H9 (cell line): ENCODE measurements at regions not wholly inside any gene's neighbourhood (a gene's known extent, or its start where the extent isn't known, plus 50 kb on each side); places are given as distances from the start of the nearest gene placed in this dataset.

ENCODE experiments used
- DNase-seq: peaks from one replicate; pipeline ENCODE4 v3.0.0-alpha.2; 2017
- H2AFZ ChIP-seq: one replicate; pipeline ENCODE4 v1.6.1; 2013; ENCODE audit warnings: mild to moderate bottlenecking, low read length, control low read depth, moderate library complexity
- H2AK5ac ChIP-seq: 2 replicates; pipeline ENCODE4 v1.6.1; 2013; ENCODE audit warnings: low read length, control low read depth, mixed read lengths; ENCODE audit not compliant: insufficient read length
- H2BK120ac ChIP-seq: one replicate; pipeline ENCODE4 v1.6.1; 2013; ENCODE audit warnings: low read depth, mild to moderate bottlenecking, low read length, control low read depth, inconsistent platforms; ENCODE audit not compliant: poor library complexity, severe bottlenecking
- H2BK12ac ChIP-seq: 2 replicates; pipeline ENCODE4 v1.6.1; 2013; ENCODE audit warnings: low read length, control low read depth, mixed read lengths, low read depth; ENCODE audit not compliant: insufficient read length
- H2BK15ac ChIP-seq: 2 replicates; pipeline ENCODE4 v1.6.1; 2013; ENCODE audit warnings: low read depth, low read length, control low read depth
- H2BK20ac ChIP-seq: one replicate; pipeline ENCODE4 v1.6.1; 2013; ENCODE audit warnings: low read depth, mild to moderate bottlenecking, low read length, control low read depth, inconsistent platforms; ENCODE audit not compliant: poor library complexity, severe bottlenecking
- H2BK5ac ChIP-seq: 2 replicates; pipeline ENCODE4 v1.6.1; 2013; ENCODE audit warnings: low read length, control low read depth, mixed read lengths; ENCODE audit not compliant: insufficient read length
- H3K14ac ChIP-seq: 2 replicates; pipeline ENCODE4 v1.6.1; 2013; ENCODE audit warnings: low read length, control low read depth; ENCODE audit not compliant: insufficient read depth
- H3K18ac ChIP-seq: 2 replicates; pipeline ENCODE4 v1.6.1; 2013; ENCODE audit warnings: low read depth, mild to moderate bottlenecking, mixed read lengths, low read length, control low read depth; ENCODE audit not compliant: insufficient read length
- H3K23ac ChIP-seq: 2 replicates; pipeline ENCODE4 v1.6.1; 2013; ENCODE audit warnings: low read length, control low read depth, mixed read lengths, low read depth; ENCODE audit not compliant: insufficient read length
- H3K23me2 ChIP-seq: 2 replicates; pipeline ENCODE4 v1.6.1; 2013; ENCODE audit warnings: low read depth, mild to moderate bottlenecking, mixed read lengths, low read length, control low read depth; ENCODE audit not compliant: insufficient read length, poor library complexity, severe bottlenecking
- H3K27ac ChIP-seq: 2 replicates; pipeline ENCODE4 v1.5.1; 2013; ENCODE audit warnings: low read length, control low read depth, mixed read lengths, low read depth; ENCODE audit not compliant: insufficient read length
- H3K27me3 ChIP-seq: 2 replicates; pipeline ENCODE4 v1.6.1; 2013; ENCODE audit warnings: low read length, control low read depth, inconsistent platforms; ENCODE audit not compliant: insufficient read depth
- H3K4ac ChIP-seq: 2 replicates; pipeline ENCODE4 v1.6.1; 2013; ENCODE audit warnings: low read depth, mild to moderate bottlenecking, control low read depth, inconsistent platforms, low read length, moderate library complexity
- H3K4me1 ChIP-seq: 2 replicates; pipeline ENCODE4 v1.6.1; 2013; ENCODE audit warnings: low read length, control low read depth, inconsistent platforms; ENCODE audit not compliant: insufficient read depth
- H3K4me2 ChIP-seq: 2 replicates; pipeline ENCODE4 v1.6.1; 2013; ENCODE audit warnings: low read length, control low read depth, mixed read lengths; ENCODE audit not compliant: insufficient read length, insufficient read depth
- H3K56ac ChIP-seq: 2 replicates; pipeline ENCODE4 v1.6.1; 2013; ENCODE audit warnings: low read depth, mild to moderate bottlenecking, mixed read lengths, low read length, control low read depth; ENCODE audit not compliant: insufficient read length
- H3K79me1 ChIP-seq: 2 replicates; pipeline ENCODE4 v1.6.1; 2013; ENCODE audit warnings: low read depth, mild to moderate bottlenecking, moderate library complexity, low read length, control low read depth, inconsistent platforms; ENCODE audit not compliant: insufficient read depth, poor library complexity, severe bottlenecking
- H3K79me2 ChIP-seq: 2 replicates; pipeline ENCODE4 v1.6.1; 2013; ENCODE audit warnings: low read length, control low read depth, inconsistent platforms; ENCODE audit not compliant: insufficient read depth
- H3K9ac ChIP-seq: 2 replicates; pipeline ENCODE4 v1.6.1; 2013; ENCODE audit warnings: low read length, control low read depth, mixed read lengths; ENCODE audit not compliant: insufficient read length; ENCODE audit errors: extremely low read depth
- H3K9me3 ChIP-seq: one replicate; pipeline ENCODE4 v1.6.1; 2013; ENCODE audit warnings: low read depth, low read length, inconsistent platforms; ENCODE audit not compliant: control insufficient read depth
- H3T11ph ChIP-seq: one replicate; pipeline ENCODE4 v1.6.1; 2013; ENCODE audit warnings: mild to moderate bottlenecking, low read length, control low read depth, inconsistent platforms
- H4K20me1 ChIP-seq: one replicate; pipeline ENCODE4 v1.6.1; 2013; ENCODE audit not compliant: control insufficient read depth, insufficient read length, insufficient read depth
- H4K5ac ChIP-seq: 2 replicates; pipeline ENCODE4 v1.6.1; 2013; ENCODE audit warnings: low read depth, mild to moderate bottlenecking, mixed read lengths, low read length, control low read depth; ENCODE audit not compliant: insufficient read length
- H4K8ac ChIP-seq: replicated peaks from 2 replicates; pipeline ENCODE4 v1.6.1; 2013; ENCODE audit warnings: low read length, control low read depth, mixed read lengths, low read depth; ENCODE audit not compliant: insufficient read length
- H4K91ac ChIP-seq: 2 replicates; pipeline ENCODE4 v1.6.1; 2013; ENCODE audit warnings: low read depth, mild to moderate bottlenecking, moderate library complexity, mixed read lengths, low read length, control low read depth; ENCODE audit not compliant: insufficient read length
- H3K27ac Mint-ChIP-seq, 3 experiments: 2 replicates in 2 of 3; 3 replicates in 1 of 3; pipeline ENCODE4 v1.8.0; 2020 to 2021; ENCODE audit warnings: mixed read lengths in 3 of 3, mild to moderate bottlenecking in 1 of 3, moderate library complexity in 1 of 3
- H3K27me3 Mint-ChIP-seq: 2 replicates; pipeline ENCODE4 v1.8.0; 2021; ENCODE audit warnings: low read depth, mild to moderate bottlenecking, moderate library complexity, mixed read lengths
- H3K36me3 Mint-ChIP-seq, 3 experiments: 2 replicates in 2 of 3; 3 replicates in 1 of 3; pipeline ENCODE4 v1.8.0; 2020 to 2021; ENCODE audit warnings: low read depth in 3 of 3, mixed read lengths in 3 of 3; ENCODE audit not compliant: insufficient read depth in 1 of 3
- H3K4me1 Mint-ChIP-seq, 2 experiments: 2 replicates each; pipeline ENCODE4 v1.8.0; 2020; ENCODE audit warnings: mixed read lengths in 2 of 2
- H3K4me3 Mint-ChIP-seq, 2 experiments: 2 replicates in 1 of 2; 3 replicates in 1 of 2; pipeline ENCODE4 v1.8.0; 2020 to 2021; ENCODE audit warnings: mild to moderate bottlenecking in 2 of 2, mixed read lengths in 2 of 2, moderate library complexity in 1 of 2
- H3K9me3 Mint-ChIP-seq, 2 experiments: 2 replicates in 1 of 2; 3 replicates in 1 of 2; pipeline ENCODE4 v1.8.0; 2020; ENCODE audit warnings: mild to moderate bottlenecking in 2 of 2, mixed read lengths in 2 of 2, moderate library complexity in 1 of 2
- CTCF ChIP-seq: fragments of 200-600 bp; sonication (generic); conservative IDR thresholded peaks from 3 replicates; pipeline ENCODE4 v1.8.0; 2021; ENCODE audit warnings: antibody characterized with exemption, mild to moderate bottlenecking
- WGBS: extraction: QIAGEN DNeasy Blood & Tissue Kit; methylation state at CpG from one replicate; pipeline ENCODE4 v1.1.7; 2013; ENCODE audit warnings: missing lambda C conversion rate, low lambda C conversion rate, mixed read lengths; ENCODE audit not compliant: insufficient read length; ENCODE audit errors: extremely low coverage; 5-methylcytosine and 5-hydroxymethylcytosine counted together

- no peak for DNase-seq
- no CpG with 5 or more reads among the region's 2 CpGs for WGBS
- Histone ChIP-seq H3K9me3 (no peaks in the 10 kb centered on the region), H3K27ac (no peak overlapping the region), H3K14ac (no peak overlapping the region), H2AK5ac (no peak overlapping the region), H3K4me2 (no peak overlapping the region), H2BK5ac (no peak overlapping the region), H4K8ac (no peak overlapping the region), H3K27me3 (no peaks in the 10 kb centered on the region), H2AFZ (no peak overlapping the region), H3K18ac (no peak overlapping the region), H2BK120ac (no peak overlapping the region), H3K9ac (no peak overlapping the region), H3K4ac (no peak overlapping the region), H2BK12ac (no peak overlapping the region), H2BK20ac (no peak overlapping the region), H3K23me2 (no peaks in the 10 kb centered on the region), H3K56ac (no peak overlapping the region), H2BK15ac (no peak overlapping the region), H3K79me2 (no peaks in the 10 kb centered on the region), H4K91ac (no peak overlapping the region), H4K5ac (no peak overlapping the region), H3T11ph (no peak overlapping the region), H3K4me1 (peaks cover 4% of the 10 kb centered on the region; the same call in 1 of the 2 replicates), H4K20me1 (no peaks in the 10 kb centered on the region), H3K79me1 (no peaks in the 10 kb centered on the region), H3K23ac (no peak overlapping the region)
- no peaks in the 10 kb centered on the region for H3K36me3 Mint-ChIP-seq
- TF ChIP-seq CTCF: no peak
- no peak overlapping the region for H3K4me3 Mint-ChIP-seq
- H3K9me3 Mint-ChIP-seq: no peaks in the 10 kb centered on the region
- H3K4me1 Mint-ChIP-seq: peaks cover 9 to 10% of the 10 kb centered on the region in 2 experiments
- no peak overlapping the region for H3K27ac Mint-ChIP-seq
- no peaks in the 10 kb centered on the region for H3K27me3 Mint-ChIP-seq
Measured at GRCh38 chr11:90840071-90840470, 617.2 kb upstream of the CHORDC1 start.
